Eye (tissue), 1 donor: ENCODE measurements at regions not wholly inside any gene's neighbourhood (a gene's known extent, or its start where the extent isn't known, plus 50 kb on each side); places are given as distances from the start of the nearest gene placed in this dataset.
"Not testable (repeated sequence)": the region's sequence is repeated elsewhere in the genome, so short reads cannot be mapped to it uniquely, and the experiment has no call there.

Source experiments
- DNase-seq: peaks from one replicate; pipeline ENCODE4 v3.0.0-alpha.2; 2015

DNA sequence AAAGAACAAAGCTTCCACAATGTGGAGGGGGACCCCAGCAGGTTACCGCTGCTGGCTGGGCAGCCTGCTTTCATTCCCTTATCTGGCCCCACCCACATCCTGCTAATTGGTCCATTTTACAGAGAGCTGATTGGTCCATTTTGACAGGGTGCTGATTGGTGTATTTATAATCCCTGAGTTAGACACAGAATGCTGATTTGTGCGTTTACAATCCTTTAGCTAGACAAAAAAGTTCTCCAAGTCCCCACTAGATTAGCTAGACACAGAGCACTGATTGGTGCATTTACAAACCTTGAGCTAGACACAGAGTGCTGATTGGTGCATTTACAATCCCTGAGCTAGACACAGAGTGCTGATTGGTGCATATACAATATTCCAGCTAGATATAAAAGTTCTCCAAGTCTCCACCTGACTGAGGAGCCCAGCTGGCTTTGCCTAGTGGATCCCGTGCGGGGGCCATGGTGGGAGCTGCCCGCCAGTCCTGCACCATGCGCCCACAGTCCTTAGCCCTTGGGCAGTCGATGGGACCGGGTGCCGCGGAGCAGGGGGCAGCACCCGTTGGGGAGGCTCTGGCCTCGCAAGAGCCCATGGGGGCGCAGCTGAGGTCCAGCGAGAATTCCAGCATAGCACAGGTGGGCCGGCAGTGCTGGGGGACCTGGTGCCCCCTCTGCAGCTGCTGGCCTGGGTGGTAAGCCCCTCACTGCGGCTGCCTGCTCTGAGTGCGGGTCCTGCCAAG is 88.8 kb upstream of the MYLIP start:
- not testable (repeated sequence) for DNase-seq

DNA sequence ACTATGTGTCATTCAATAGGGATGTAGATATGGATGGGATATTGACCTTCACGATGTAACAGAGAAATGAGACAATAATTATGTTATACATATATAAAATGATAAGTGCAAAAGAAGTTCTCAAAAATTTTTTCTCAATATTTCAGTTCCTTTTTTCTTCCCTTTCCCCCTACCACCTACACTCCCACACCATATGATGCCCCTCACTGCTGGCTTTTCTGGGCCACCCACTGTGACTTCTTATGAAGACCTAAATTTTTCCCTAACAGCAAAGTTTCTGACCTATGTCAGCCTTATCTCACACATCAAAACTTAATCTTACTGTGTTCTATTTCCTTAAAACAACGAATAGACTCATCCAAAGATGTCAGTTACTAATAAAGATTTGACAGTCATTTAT is 89.9 kb upstream of the MYLIP start:
- DNase-seq, result no peak

DNA sequence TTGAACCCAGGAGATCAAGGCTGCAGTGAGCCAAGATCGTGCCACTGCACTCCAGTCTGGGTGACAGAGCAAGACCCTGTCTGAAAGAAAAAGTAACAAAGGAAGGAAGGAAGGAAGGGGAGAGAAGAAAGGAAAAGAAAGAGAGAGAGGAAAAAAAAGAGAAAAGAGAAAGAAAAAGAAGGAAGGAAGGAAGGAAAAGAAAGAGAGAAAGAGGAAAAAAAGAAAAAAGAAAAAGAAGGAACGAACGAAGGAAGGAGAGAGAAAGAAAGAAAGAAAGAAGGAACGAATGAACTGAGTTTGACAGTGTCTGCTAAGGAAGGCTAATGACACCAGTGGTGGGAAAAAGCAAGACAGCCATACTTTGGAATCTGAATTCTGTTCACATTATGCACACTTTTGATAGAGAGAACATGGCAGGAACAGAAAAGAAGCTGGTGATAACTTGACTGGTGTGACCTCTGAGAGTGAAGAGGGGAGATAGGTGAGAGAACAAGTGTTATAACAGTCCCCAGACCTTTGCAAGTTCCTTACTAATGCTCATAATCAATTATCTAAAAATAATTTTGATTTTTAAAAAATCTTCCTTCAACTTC is 93.3 kb upstream of the MYLIP start:
- DNase-seq, result no peak

DNA sequence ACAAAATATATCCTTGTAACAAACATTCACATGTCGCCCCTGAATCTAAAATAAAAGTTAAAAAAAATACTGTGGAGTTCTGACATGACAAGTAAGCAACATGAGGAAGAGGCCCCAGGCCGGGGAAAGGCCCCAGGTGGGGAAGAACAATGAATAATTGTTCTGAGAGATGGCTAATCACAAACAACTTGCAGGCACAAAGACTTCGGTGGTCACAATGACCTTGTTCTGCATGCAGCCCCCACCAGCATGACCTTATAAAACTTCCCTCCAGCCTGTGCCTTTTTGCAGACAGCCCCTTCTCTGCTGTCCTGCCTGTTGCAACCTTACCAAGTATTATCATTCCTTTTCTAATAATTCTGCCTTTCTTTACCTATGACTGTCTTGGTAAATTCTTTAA is 95.7 kb upstream of the MYLIP start:
- DNase-seq, result no peak

DNA sequence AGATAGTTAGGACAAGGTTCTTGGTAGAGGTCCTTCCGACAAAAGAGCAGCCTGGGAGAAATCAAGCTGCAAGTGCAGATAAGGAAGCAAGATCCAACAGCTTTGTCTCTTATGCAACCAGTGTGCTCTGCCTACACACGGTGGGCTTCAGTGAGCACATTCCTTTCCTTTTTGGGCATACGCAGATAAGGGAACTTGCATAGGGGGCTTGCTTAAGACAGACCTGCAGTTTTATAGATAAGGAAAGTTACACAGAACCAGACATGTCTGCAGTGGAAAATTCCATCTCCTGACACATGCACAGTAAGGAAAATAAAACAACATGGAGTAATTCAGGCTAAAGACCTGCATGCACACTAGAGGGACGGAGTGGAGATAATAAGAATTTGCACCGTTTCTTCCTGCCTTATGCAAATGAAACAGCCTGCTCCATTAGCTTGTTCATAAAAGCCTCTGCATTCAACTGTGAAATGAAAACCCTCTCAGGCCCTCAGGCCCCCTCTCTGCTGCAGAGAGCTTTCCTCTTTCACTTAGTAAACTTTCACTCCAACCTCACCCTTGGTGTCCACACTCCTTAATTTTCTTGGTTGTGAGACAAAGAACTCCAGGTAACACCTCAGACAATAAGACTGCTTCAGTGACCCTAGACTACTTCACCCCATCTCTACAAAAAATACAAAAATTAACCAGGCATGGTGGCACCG is 97.5 kb upstream of the MYLIP start:
- no peak for DNase-seq

DNA sequence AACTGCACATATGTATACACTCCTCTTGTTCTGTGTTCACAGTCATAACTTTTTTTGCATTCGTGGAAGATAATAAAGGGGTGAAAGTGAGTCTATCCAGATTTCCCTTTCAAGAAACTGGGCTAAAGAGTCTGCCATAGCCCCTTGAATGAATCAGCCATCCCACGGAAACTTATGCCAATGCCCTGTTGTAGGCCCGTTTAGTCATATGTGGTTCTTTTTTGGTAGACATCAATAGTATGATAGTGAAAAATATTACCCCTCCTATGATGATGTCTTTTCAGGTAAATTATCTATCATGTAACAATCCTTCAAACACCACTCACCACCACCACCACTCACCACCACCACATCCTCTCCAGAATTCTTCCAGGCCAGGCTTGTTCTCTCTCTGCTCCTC is 99.9 kb upstream of the MYLIP start:
- DNase-seq, result no peak

DNA sequence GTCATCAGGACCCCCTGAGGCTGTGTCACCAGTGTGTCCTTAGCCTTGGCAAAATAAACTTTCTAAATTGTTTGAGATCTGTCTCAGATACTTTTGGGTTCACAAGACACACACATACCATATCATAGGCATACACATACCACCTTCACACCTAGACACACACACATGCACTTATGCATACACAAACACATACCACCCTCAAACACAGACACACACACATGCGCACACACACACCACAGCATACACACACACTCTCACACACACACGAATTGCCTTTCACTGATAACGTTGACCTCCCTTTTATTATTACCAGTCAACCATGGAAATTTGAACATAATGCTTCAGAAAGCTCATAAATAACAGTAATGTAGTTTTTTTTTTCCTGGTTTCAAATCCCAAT is 108.6 kb upstream of the MYLIP start:
- DNase-seq, result no peak

DNA sequence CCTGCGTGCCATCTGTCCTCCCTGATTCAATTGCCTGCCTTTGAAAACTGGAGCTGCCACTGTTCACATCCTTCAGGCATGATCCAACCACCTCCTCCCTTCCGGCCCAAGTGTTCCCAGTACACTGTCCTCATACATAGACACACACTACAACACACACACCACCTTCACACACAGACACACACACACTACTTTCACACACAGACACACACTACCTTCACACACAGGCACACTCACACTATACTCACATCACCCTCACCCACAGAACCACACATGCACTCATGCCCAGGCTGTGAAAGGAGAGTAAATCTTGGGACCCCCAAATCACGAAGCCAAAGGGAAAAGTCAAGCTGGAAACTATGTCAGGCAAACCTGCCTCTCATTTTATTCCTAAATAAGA is 109.4 kb upstream of the MYLIP start:
- no peak for DNase-seq

DNA sequence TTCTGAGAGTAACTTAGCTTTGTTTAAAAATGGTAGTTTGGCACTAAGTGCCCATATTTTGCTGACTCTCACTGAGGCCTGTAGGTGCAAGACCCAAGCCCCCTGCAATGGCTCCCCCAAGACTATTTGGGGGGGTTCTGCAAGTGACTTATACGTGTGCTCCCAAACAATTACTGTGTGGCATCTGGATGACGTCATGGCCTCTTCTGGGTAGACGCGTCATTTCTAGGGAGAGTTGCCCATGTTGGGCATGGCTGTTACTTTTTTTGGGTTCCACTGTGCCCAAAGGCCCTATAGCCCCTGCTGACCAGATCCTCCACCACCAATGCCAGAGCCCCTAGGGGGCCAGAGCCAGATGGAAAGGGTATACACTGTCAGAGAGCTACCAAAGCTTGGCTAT is 110.3 kb upstream of the MYLIP start:
- DNase-seq, result no peak

DNA sequence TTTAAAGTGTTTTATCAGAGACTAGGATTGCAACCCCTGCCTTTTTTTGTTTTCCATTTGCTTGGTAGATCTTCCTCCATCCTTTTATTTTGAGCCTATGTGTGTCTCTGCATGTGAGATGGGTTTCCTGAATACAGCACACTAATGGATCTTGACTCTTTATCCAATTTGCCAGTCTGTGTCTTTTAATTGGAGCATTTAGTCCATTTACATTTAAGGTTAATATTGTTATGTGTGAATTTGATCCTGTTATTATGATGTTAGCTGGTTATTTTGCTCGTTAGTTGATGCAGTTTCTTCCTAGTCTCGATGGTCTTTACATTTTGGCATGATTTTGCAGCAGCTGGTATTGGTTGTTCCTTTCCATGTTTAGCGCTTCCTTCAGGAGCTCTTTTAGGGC is 114.6 kb upstream of the MYLIP start:
- DNase-seq, result not testable (repeated sequence)

DNA sequence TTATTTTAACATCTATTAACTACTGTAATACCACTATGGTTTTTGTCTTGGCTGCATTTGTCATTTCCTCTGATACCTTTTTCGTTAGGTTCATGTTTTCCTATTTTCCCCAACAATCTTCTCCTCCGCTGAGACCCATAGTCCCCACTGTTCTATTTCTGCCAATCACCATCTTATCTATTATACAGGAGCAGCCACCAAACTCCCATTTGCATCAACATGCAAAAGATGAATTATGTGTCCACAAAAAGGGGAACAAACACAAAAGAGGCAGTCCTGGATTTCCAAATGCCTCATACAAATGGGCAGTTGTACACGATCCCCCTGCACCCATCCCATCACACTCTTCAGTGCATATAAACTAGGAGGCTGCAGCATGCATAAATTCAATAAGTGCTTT is 121.7 kb upstream of the MYLIP start:
- DNase-seq, result no peak

DNA sequence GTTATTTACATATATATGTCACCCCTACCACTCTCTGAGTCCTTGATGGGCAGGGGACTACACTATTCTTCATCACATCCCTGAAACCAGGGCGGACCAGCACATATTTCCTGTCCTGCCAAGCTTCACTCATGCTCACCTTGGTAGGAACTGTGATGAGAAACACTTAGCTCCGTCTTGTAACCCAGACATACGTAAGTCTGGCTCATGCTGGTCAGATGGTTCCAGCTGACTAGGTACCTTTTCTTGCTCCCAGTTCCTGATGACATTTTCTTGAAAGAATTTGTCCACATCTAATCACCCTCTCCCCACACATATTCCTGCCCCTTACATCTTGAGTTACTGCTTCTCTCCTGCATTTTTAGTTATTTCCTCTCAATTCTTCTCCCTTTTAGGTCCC is 122.2 kb upstream of the MYLIP start:
- DNase-seq, result no peak

DNA sequence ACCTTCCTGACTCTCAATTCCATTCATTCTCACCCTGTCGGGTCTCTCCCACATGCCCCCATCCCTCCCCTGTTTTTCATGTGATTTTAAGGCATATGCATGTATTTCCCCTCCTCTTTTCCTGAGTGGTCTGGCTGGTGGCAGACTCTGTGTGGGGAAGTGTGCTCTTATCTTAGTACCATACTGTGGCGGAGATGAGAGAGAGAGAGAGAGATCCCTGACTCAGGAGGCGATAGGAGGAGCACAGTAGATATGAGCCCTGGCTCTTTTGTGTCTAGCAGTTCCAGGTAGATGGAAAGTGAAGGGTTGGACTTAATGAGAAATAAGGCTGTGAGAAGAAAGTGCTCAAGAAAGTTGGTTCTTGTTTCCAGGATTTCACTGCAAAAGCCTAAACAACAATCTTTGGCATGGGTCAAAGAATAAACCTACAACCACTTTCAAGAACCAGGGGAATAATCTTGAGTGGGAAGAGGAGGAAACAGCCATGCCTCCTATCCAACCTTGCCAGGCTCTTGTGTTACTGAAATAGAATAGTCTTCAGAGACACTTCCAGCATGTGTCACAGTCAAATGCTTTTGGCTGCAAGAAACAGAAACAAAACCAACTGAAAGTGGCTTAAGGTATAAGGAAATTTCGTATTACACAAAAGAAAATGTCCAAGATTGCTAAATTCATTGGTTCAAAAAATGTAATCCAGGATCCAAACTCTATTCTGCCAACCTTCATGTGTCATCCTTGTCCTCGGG is 123.8 kb upstream of the MYLIP start:
- DNase-seq, result no peak

DNA sequence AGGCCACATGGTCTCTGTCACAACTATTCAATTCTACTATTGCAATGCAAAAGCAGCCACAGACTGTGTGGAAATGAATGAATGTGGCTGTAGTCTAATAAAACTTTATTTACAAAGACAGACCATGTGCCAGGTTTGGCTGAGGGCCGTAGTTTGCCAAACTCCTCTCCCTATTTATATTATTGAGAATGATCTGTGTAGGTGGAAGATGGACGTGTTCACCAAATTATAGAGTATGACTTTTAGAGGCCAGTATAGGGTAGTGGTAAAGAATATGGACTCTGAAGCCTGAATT is 125.7 kb upstream of the MYLIP start:
- DNase-seq, result no peak

DNA sequence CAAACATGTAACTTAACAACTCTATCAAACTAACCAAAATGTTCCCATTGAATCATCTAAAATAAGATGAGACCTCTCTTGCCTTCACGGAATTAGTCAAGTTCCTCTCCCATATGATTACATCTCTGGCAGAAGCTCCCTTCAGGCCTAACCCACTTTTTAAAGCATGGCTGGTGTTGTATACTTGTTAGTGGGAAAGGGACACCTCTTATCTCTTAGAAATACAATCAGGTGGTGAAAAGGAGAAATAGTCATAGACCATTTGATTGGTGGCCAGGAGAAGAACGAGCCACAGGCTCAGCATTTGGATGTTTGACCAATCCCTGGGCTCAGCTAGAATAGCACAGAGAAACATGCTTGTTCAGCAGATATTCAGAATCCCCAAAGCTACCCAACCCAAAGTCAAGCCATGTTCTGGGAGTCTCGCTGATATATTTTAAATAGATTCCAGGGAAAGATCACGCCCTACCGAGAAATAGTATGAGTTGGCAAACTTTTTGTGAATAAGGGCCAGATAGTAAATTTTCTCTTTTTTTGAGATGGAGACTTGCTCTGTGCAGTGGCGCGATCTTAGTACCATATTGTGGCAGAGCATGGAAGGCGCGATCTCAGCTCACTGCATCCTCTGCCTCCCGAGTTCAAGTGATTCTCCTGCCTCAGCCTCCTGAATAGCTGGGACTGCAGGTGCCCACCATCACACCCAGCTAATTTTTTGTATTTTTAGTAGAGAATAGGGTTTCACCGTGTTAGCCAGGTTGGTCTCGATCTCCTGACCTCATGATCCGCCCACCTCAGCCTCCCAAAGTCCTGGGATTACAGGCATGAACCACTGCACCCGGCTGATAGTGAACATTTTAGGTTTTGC is 126.3 kb upstream of the MYLIP start:
- no peak for DNase-seq

DNA sequence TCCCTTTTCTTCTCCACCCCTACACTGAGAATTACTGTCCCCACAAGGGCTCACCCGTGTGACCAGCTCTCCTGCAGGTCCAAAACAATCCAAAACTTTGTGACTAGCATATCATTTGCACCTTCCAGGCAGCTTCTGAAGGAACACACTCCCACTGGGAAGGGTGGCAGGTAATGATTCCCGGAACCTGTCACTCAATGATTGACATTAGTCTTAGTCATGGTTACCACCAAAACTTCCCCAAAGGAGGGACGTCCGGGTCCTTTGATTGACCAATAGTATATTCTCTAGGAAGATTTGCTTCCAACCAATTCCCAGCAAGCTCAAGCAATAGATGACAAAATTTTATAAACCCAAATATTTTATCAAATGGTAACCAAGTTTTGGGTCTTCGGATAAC is 127.7 kb upstream of the MYLIP start:
- DNase-seq, result no peak

DNA sequence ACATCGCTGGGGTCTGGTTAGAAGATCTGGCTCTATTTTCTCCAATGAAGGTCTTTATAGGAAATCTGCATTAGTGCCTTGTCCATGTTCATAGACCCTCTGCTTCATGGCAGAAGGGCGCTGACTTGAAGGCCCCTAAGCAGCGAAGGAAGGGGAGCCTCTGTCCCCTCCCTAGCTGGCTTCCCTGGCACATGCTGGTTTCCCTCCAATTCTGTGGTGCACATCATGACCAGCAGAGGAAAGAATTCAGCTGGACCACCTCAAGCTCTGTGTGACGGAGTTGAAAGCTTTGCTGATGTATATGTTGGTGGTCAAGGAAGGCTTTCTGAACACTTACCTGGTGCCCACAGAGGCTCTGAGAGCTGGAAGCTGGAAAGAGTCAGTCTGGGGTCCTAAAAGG is 129.7 kb upstream of the MYLIP start:
- no peak for DNase-seq

DNA sequence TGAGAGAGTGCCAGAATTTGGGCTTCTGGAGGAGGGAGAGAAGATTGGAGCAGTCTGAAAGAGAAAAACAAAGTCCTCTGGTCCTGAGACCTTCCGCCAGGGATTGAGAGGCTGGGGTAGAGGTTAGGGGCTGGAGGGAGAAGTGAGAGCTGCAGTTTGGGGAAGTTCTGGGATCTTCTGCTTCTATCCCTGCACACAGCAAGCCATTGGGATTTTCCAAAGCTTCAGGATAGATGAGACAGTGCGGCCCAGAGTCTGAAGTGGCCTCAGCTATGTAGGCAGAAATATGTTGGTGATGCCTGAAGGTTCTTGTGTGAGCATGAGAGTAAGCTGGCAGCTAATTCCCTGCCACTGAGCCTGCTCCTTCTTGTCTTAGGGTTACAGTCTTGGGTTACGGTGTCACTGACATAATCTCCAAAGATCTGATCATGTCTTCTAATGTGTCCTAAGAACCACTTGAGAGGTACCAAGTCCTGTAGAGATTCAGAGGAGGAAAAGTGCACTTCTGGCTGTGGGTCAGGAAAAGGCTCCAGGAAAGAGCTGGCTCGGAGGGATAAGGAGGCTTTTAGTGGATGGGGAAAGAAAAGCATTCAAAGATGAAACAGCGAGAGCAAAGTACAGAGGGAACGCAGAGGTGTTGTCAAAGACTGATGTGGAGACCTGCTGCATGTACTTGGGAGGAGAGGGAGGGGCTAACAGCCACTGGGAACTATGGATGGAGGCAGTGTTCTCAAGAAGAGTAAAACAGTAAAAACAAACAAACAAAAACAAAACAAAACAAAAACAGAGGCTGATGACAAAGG is 131.1 kb upstream of the MYLIP start:
- DNase-seq, result no peak

DNA sequence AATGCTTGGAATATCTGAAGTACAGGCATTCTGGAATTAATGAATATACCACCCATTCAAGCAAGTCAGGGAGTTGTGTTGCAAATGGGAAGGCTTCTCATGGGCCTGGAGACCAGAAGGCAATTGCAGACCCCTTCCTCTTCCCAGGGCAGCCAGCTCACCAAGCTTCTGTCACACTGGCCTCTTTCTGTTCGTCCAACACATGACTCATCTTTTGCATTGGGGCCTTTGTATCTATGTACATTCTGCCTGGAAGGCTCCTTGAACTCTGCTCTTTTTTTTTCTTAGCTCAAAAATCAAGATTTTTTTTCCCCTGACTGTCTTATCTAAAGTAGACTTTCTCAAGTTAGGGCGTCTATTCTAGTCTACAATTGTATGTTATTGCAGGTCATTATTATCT is 132.9 kb upstream of the MYLIP start:
- no peak for DNase-seq

DNA sequence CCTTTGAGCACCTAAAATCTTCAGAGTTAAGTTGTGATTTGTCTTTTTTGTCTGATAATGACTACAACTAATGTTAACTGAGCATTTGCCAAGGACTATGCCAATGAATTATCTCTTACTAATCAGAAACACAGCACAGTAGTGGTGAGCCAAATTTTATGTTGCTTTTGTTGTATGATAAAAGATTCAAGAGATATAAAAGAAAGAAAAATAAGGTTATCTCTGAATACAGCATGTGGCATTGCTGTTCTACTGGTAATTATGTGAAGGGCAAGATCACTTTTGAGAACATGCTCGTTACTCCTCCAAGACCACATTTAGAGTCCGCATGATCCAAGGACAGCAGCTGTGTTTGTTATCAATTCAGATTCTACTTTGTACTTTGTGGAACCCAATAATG is 133.4 kb upstream of the MYLIP start:
- no peak for DNase-seq

DNA sequence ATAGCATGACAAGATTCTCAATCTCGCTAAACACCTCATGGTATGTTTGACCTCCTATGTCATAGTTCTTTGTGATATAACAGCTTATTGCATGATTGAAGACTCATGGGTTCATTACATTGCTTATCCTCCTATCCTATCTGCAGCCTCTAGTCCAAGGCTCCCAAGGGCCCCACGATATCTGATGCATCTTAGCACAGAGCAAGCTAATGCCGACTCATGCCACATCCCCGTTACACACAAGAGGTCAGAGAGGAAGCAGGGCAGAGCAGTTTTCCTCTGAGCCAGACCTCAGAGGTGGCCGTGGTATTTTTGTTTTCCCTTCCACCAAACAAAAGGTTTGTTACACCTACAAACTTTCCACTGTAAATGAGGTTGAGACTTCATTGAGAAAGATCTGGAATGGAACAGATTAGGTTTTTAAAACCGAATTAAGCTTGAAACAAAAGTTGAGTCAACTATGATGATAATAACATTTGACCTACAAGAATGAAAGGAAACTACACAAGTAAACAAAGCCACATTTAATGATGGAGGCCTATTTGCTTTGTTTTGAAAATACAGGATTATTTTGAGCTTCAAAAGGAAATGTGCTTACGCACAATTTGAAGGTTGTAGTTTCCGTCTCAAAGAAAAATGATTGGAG is 133.9 kb upstream of the MYLIP start:
- no peak for DNase-seq
